K562 (cell line): ENCODE measurements at regions not wholly inside any gene's neighbourhood (a gene's known extent, or its start where the extent isn't known, plus 50 kb on each side); places are given as distances from the start of the nearest gene placed in this dataset.
A peak's percentile ranks its signal among the peaks of the same experiment; 100 is the strongest.

Source experiments
- ATAC-seq: fragments of 200-7000 bp; cut with Tn5 transposase; 3 replicates; pipeline ENCODE4 v1.9.1; 2020; ENCODE audit warnings: moderate library complexity
- BruUV-seq: library from RNA; stranded (reverse); fragments of 400-500 nt; replicated peaks from 2 replicates; lab custom pipeline; 2021; lab: Mats Ljungman, UMichigan
- CTCF ChIA-PET: fragments of 300-600 bp; formaldehyde crosslinking; extraction: SDS; loops from one replicate; lab custom pipeline; 2021; ENCODE audit warnings: low intra/inter-chr PET ratio; lab: Yijun Ruan, JAX
- POLR2A ChIA-PET: fragments of 300-600, 350-650 bp; sonication (Branson Sonifier 250); formaldehyde crosslinking; extraction: SDS; loops from one replicate; lab custom pipeline; 2021; ENCODE audit warnings: antibody characterized with exemption, inconsistent platforms; lab: Yijun Ruan, JAX
- DNase-seq, 4 experiments: peaks; one replicate each; pipeline versions ENCODE4 v3.0.0 to v3.0.0-alpha.2; 2011 to 2018; ENCODE audit warnings: low spot score in 3 of 4, mixed read lengths in 3 of 4; ENCODE audit errors: extremely low read depth in 1 of 4
- FAIRE-seq: peaks from 2 replicates; lab custom pipeline; 2011; peaks lifted over from hg19 to GRCh38; lab: Jason Lieb, UNC
- H2AFZ ChIP-seq: 2 replicates; pipeline ENCODE4 v1.6.0; 2011; ENCODE audit warnings: low read depth, low read length, control low read depth, inconsistent platforms
- H3K27ac ChIP-seq: fragments of 200-600 bp; 3 replicates; pipeline ENCODE4 v1.8.0; 2011; ENCODE audit warnings: low read depth, mild to moderate bottlenecking, control low read depth, inconsistent platforms, low read length, moderate library complexity, mixed read lengths; ENCODE audit errors: extremely low read depth
- H3K27me3 ChIP-seq, 2 experiments: fragments of 300-600 bp in 1 of 2; 2 replicates in 1 of 2; 3 replicates in 1 of 2; pipeline versions ENCODE4 v1.6.0 to v1.8.0; 2011; ENCODE audit warnings: inconsistent platforms in 2 of 2, low read length in 2 of 2, mild to moderate bottlenecking in 1 of 2, mixed read lengths in 1 of 2, moderate library complexity in 1 of 2; ENCODE audit not compliant: control insufficient read depth in 2 of 2, insufficient read depth in 2 of 2
- H3K36me3 ChIP-seq: fragments of 300-600 bp; 3 replicates; pipeline ENCODE4 v1.8.0; 2011; ENCODE audit warnings: mild to moderate bottlenecking, low read length, inconsistent platforms; ENCODE audit not compliant: control insufficient read depth, insufficient read depth
- H3K4me1 ChIP-seq, 2 experiments: fragments of 200-600 bp in 1 of 2; replicated peaks in 1 of 2; 2 replicates in 1 of 2; 3 replicates in 1 of 2; pipeline versions ENCODE4 v1.5.1 to v1.8.0; 2011; ENCODE audit warnings: inconsistent platforms in 2 of 2, low read length in 2 of 2, mild to moderate bottlenecking in 1 of 2, mixed read lengths in 1 of 2, moderate library complexity in 1 of 2; ENCODE audit not compliant: control insufficient read depth in 2 of 2, insufficient read depth in 2 of 2
- H3K4me2 ChIP-seq: 2 replicates; pipeline ENCODE4 v1.6.1; 2011; ENCODE audit warnings: low read length, control low read depth, inconsistent platforms, mixed read lengths; ENCODE audit not compliant: insufficient read depth
- H3K4me3 ChIP-seq: fragments of 200-600 bp; sonication (generic), shearing (Covaris generic); 2 replicates; pipeline ENCODE4 v1.5.1; 2016; ENCODE audit warnings: control low read depth, inconsistent platforms
- H3K79me2 ChIP-seq: fragments of 200-600 bp; 3 replicates; pipeline ENCODE4 v1.8.0; 2011; ENCODE audit warnings: low read length, inconsistent platforms; ENCODE audit not compliant: control insufficient read depth, insufficient read depth
- H3K9ac ChIP-seq, 2 experiments: 2 replicates each; pipeline versions ENCODE4 v1.6.0 to v1.6.1; 2011; ENCODE audit warnings: low read depth in 2 of 2, low read length in 2 of 2, control low read depth in 1 of 2, inconsistent platforms in 1 of 2, mild to moderate bottlenecking in 1 of 2, mixed read lengths in 1 of 2; ENCODE audit not compliant: insufficient read depth in 1 of 2
- H3K9me1 ChIP-seq: one replicate; pipeline ENCODE4 v1.6.0; 2011; ENCODE audit warnings: inconsistent platforms, mild to moderate bottlenecking, low read length, moderate library complexity; ENCODE audit not compliant: control insufficient read depth, insufficient read depth
- H3K9me3 ChIP-seq: replicated peaks from 2 replicates; pipeline ENCODE4 v1.5.1; 2011; ENCODE audit warnings: low read depth, low read length, inconsistent platforms; ENCODE audit not compliant: control insufficient read depth, insufficient read depth
- H4K20me1 ChIP-seq: replicated peaks from 2 replicates; pipeline ENCODE4 v1.6.1; 2011; ENCODE audit warnings: low read length, inconsistent platforms, mixed read lengths; ENCODE audit not compliant: control insufficient read depth, insufficient read depth
- EGR1 ChIP-seq: fragments of 450-650 bp; conservative IDR thresholded peaks from 2 replicates; pipeline ENCODE4 v1.6.1; 2017; ENCODE audit warnings: mild to moderate bottlenecking
- FOXP1 ChIP-seq: sonication (generic); formaldehyde crosslinking; IDR thresholded peaks from 2 replicates; pipeline ENCODE4 v1.8.0; 2022; ENCODE audit warnings: mild to moderate bottlenecking, missing genetic modification reagents
- HNRNPUL1 ChIP-seq: fragments of 200-400 bp; formaldehyde crosslinking; IDR thresholded peaks from 2 replicates; pipeline ENCODE4 v1.6.1; 2017; ENCODE audit warnings: low read length
- MYBL2 ChIP-seq, 2 experiments: fragments of 450-650 bp in 1 of 2; sonication (generic) in 1 of 2; formaldehyde crosslinking in 1 of 2; IDR thresholded peaks; 2 replicates each; pipeline versions ENCODE4 v1.6.1 to v1.8.1; 2017 to 2022; ENCODE audit warnings: borderline replicate concordance in 1 of 2, inconsistent platforms in 1 of 2, low read depth in 1 of 2, mild to moderate bottlenecking in 1 of 2, missing genetic modification reagents in 1 of 2, moderate library complexity in 1 of 2
- PRMT5 ChIP-seq: sonication (generic); formaldehyde crosslinking; IDR thresholded peaks from 2 replicates; pipeline ENCODE4 v1.5.0; 2020; ENCODE audit warnings: missing genetic modification reagents
- TAF15 ChIP-seq: fragments of 200-400 bp; formaldehyde crosslinking; IDR thresholded peaks from 2 replicates; pipeline ENCODE4 v1.6.1; 2017; ENCODE audit warnings: mild to moderate bottlenecking, low read depth, low read length, moderate library complexity
- ZBTB1 ChIP-seq: sonication (generic); formaldehyde crosslinking; IDR thresholded peaks from 2 replicates; pipeline ENCODE4 v1.8.1; 2023; ENCODE audit warnings: missing genetic modification reagents, low read depth, mild to moderate bottlenecking, borderline replicate concordance
- ZBTB17 ChIP-seq: fragments of 450-650 bp; formaldehyde crosslinking; IDR thresholded peaks from 2 replicates; pipeline ENCODE4 v1.4.0; 2020; ENCODE audit warnings: mild to moderate bottlenecking
- ZBTB8A ChIP-seq: fragments of 450-650 bp; IDR thresholded peaks from 2 replicates; pipeline ENCODE4 v1.6.1; 2018; ENCODE audit warnings: mild to moderate bottlenecking, moderate library complexity; ENCODE audit not compliant: partially characterized antibody
- ZNF707 ChIP-seq: fragments of 250-450 bp; sonication (Bioruptor Pico); conservative IDR thresholded peaks from 2 replicates; pipeline ENCODE4 v1.8.0; 2022; ENCODE audit warnings: inconsistent platforms, mild to moderate bottlenecking, moderate library complexity
- whole genome bisulfite sequencing: fragments of 100-300 bp; shearing (Covaris generic); methylation state at CpG from one replicate; pipeline ENCODE4 v1.1.6; 2016; ENCODE audit warnings: low coverage, mixed read lengths; ENCODE audit not compliant: insufficient coverage; ENCODE audit errors: missing lambda C conversion rate; 5-methylcytosine and 5-hydroxymethylcytosine counted together
- in situ Hi-C: fragments of 300-500 bp; cut with MboI; formaldehyde crosslinking; loops from 4 replicates; pipeline ENCODE4 v1.15.0; 2018; ENCODE audit warnings: inconsistent platforms, mixed read lengths
- intact Hi-C: fragments of 100-400 bp; cut with micrococcal nuclease; formaldehyde crosslinking; loops from 2 replicates; pipeline ENCODE4 v1.14.2; 2022

DNA sequence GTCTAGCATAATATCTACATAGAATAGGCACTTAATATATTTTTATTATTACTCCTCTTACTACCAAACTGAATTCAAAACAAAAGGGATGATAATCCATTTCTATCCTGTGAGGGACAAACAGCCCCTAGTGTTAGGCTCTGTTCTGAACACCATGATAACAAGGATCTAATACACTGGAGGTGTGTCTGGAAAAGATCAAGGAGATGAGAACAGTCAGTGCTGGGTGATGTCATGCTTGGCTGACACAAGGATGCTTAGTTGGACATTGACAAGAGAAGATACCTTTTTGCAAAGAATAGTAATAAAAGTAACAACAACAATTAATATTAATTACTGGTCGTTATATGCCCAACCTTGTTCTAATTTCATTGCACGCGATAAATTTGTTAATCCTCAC lies 458.7 kb downstream of the EBF1 start (continued):
- no peak for TF ChIP-seq FOXP1 (CRISPR knock-in tag)
- no peak for TF ChIP-seq ZBTB8A
- no peak for TF ChIP-seq ZNF707 (CRISPR knock-in tag)

DNA sequence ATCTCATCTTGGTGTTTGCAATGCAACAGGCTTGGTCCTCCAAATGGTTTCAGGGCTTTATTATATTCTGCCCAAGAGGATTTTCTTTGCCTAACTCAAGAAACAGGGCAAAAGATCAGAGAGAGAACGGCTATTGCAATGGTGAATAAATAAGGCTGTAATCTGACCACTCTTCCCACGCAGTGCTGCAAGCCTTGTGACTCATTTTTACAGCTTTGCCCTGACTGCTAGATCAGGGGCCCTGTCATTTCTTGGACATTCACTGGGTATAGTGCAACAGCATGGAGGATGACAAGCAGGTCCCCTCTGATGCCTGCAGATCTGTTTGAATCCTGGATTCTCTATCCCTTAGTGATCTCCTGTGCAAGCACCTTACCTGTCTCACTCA lies 459.1 kb downstream of the EBF1 start:
- intact Hi-C loops, result no loop called here
- Histone ChIP-seq H3K36me3 (no peaks in the 10 kb centered on the region), H3K27me3 (no peaks in the 10 kb centered on the region), H3K27ac (no peak overlapping the region), H3K9me3 (no peaks in the 10 kb centered on the region), H3K79me2 (no peaks in the 10 kb centered on the region), H3K4me1 (no peaks in the 10 kb centered on the region), H3K4me3 (no peak overlapping the region), H3K4me2 (no peak overlapping the region), H2AFZ (no peak overlapping the region)
- FAIRE-seq (no peak), ATAC-seq (no peak)
- WGBS, result 0% methylated on average over 2 of the region's 2 CpGs
- CTCF ChIA-PET, result no interaction called here
- no TSS peak for BruUV-seq
- TF ChIP-seq PRMT5 (CRISPR knock-in tag), result no peak
- no peak for TF ChIP-seq TAF15
- 0 out of 2 replicates have a peak, but pooled peaks have one; percentile 4 for TF ChIP-seq EGR1
- TF ChIP-seq MYBL2 (IDR thresholded peaks at IDR 0.05; ENCODE audit: low read depth), result no peak
- no peak for TF ChIP-seq MYBL2 (CRISPR knock-in tag; IDR thresholded peaks at IDR 0.05; ENCODE audit: borderline replicate concordance)
- no peak for TF ChIP-seq ZBTB1 (CRISPR knock-in tag)
- no peak for TF ChIP-seq ZBTB17
- no peak for TF ChIP-seq HNRNPUL1
- TF ChIP-seq, all 486 proteins: peak for 1
- POLR2A ChIA-PET, result no interaction called here
- DNase-seq, result no peak
- H3K9me1 ChIP-seq, result no peaks in the 10 kb centered on the region
- H4K20me1 ChIP-seq, result no peaks in the 10 kb centered on the region
- H3K9ac ChIP-seq, result no peak overlapping the region
- in situ Hi-C loops, result no loop called here
